ENCODE measurements at regions not wholly inside any gene's neighbourhood (a gene's known extent, or its start where the extent isn't known, plus 50 kb on each side); places are given as distances from the start of the nearest gene placed in this dataset.

- TF ChIP-seq CTCF (IDR thresholded peaks at IDR 0.05) (no peak), NR3C1 (CRISPR knock-in tag; conservative IDR thresholded peaks at IDR 0.05; ENCODE audit: low read depth) (no peak), TP53 (CRISPR knock-in tag; IDR thresholded peaks at IDR 0.05) (no peak), ETV6 (CRISPR knock-in tag; IDR thresholded peaks at IDR 0.05) (no peak)
These were observed 382.5 kb upstream of the KIRREL3 start for GRCh38 chr11:127383026-127383425.

Data from WTC11 (cell line).